Ishikawa (cell line): ENCODE measurements at regions not wholly inside any gene's neighbourhood (a gene's known extent, or its start where the extent isn't known, plus 50 kb on each side); places are given as distances from the start of the nearest gene placed in this dataset.

Source experiments
- CEBPB ChIP-seq: IDR thresholded peaks from 2 replicates; pipeline ENCODE4 v1.6.1; 2012
- FOXM1 ChIP-seq: IDR thresholded peaks from 2 replicates; pipeline ENCODE4 v1.6.1; 2012; ENCODE audit warnings: low read depth, borderline replicate concordance
- RAD21 ChIP-seq: IDR thresholded peaks from 2 replicates; pipeline ENCODE4 v1.6.1; 2012; ENCODE audit warnings: low read depth
- TF ChIP-seq, protein P1 (sequence below): IDR thresholded peaks from 2 replicates; pipeline ENCODE4 v1.6.1; 2012
- TF ChIP-seq, protein P2 (sequence below): IDR thresholded peaks from 2 replicates; pipeline ENCODE4 v1.6.1; 2012; ENCODE audit warnings: low read depth, mild to moderate bottlenecking

DNA sequence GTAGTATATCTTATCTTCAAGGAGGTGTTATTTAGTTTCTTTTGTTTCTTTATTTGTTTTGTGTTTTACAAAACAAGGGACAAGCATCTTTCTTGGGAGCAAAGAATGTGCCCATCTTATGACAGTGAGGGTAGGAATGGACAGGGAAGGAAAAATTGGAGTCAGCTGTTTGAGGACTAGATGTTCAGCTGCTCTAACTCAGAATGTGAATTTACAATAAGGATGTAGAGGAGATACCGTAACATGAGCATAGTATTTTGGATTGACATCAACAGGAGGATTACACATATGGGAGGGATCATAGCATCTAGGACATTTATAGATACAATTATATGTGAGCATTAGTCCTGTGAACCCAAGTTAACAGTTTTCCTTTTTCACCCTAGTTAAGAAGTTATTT, 89.0 kb upstream of the GK2 start:
- TF ChIP-seq, protein P1, sequence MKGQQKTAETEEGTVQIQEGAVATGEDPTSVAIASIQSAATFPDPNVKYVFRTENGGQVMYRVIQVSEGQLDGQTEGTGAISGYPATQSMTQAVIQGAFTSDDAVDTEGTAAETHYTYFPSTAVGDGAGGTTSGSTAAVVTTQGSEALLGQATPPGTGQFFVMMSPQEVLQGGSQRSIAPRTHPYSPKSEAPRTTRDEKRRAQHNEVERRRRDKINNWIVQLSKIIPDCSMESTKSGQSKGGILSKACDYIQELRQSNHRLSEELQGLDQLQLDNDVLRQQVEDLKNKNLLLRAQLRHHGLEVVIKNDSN = no peak
- TF ChIP-seq CEBPB = no peak
- TF ChIP-seq, protein P2, sequence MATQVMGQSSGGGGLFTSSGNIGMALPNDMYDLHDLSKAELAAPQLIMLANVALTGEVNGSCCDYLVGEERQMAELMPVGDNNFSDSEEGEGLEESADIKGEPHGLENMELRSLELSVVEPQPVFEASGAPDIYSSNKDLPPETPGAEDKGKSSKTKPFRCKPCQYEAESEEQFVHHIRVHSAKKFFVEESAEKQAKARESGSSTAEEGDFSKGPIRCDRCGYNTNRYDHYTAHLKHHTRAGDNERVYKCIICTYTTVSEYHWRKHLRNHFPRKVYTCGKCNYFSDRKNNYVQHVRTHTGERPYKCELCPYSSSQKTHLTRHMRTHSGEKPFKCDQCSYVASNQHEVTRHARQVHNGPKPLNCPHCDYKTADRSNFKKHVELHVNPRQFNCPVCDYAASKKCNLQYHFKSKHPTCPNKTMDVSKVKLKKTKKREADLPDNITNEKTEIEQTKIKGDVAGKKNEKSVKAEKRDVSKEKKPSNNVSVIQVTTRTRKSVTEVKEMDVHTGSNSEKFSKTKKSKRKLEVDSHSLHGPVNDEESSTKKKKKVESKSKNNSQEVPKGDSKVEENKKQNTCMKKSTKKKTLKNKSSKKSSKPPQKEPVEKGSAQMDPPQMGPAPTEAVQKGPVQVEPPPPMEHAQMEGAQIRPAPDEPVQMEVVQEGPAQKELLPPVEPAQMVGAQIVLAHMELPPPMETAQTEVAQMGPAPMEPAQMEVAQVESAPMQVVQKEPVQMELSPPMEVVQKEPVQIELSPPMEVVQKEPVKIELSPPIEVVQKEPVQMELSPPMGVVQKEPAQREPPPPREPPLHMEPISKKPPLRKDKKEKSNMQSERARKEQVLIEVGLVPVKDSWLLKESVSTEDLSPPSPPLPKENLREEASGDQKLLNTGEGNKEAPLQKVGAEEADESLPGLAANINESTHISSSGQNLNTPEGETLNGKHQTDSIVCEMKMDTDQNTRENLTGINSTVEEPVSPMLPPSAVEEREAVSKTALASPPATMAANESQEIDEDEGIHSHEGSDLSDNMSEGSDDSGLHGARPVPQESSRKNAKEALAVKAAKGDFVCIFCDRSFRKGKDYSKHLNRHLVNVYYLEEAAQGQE = no peak
- no peak for TF ChIP-seq FOXM1
- no peak for TF ChIP-seq RAD21
